ENCODE measurements at regions not wholly inside any gene's neighbourhood (a gene's known extent, or its start where the extent isn't known, plus 50 kb on each side); places are given as distances from the start of the nearest gene placed in this dataset.

GRCh38 chr16:73885319-73885718 is 411.3 kb upstream of the PSMD7 start:
- H3K9me3 ChIP-seq: no peaks in the 10 kb centered on the region
- H3K27me3 ChIP-seq: peaks cover 0 to 36% (median 1%) of the 10 kb centered on the region in 4 donors
- WGBS: 88% methylated on average over 4 of the region's 4 CpGs
- no peaks in the 10 kb centered on the region for H3K36me3 ChIP-seq
- no peaks in the 10 kb centered on the region for H3K4me1 ChIP-seq
- DNase-seq (ENCODE audit: extremely low spot score): no peak
- H3K27ac ChIP-seq (replicated peaks in 1 of 4): no peak overlapping the region
- H3K4me3 ChIP-seq: no peak overlapping the region
- intact Hi-C loops (cut with DNase I): no loop called here
- TF ChIP-seq POLR2A (IDR thresholded peaks at IDR 0.05; ENCODE audit: low read depth): no peak
- TF ChIP-seq POLR2AphosphoS5 (IDR thresholded peaks at IDR 0.05): no peak
- no peak for TF ChIP-seq EP300 (IDR thresholded peaks at IDR 0.05)
- TF ChIP-seq CTCF (IDR thresholded peaks at IDR 0.05): no peak

GRCh38 chr16:73883841-73884240 is 412.8 kb upstream of the PSMD7 start:
- WGBS: 92% methylated on average over 3 of the region's 3 CpGs

GRCh38 chr16:73883126-73883525 is 413.5 kb upstream of the PSMD7 start:
- WGBS: 85% methylated on average over 2 of the region's 2 CpGs
- peaks cover 0 to 18% (median 0%) of the 10 kb centered on the region in 4 donors for H3K27me3 ChIP-seq
- intact Hi-C loops (cut with DNase I): no loop called here
- H3K4me3 ChIP-seq: no peak overlapping the region
- H3K36me3 ChIP-seq: no peaks in the 10 kb centered on the region
- no peaks in the 10 kb centered on the region for H3K4me1 ChIP-seq
- no peak overlapping the region for H3K27ac ChIP-seq (replicated peaks in 1 of 4)
- TF ChIP-seq POLR2A (IDR thresholded peaks at IDR 0.05; ENCODE audit: low read depth): no peak
- no peak for TF ChIP-seq EP300 (IDR thresholded peaks at IDR 0.05)
- no peak for TF ChIP-seq CTCF (IDR thresholded peaks at IDR 0.05)
- no peak for TF ChIP-seq POLR2AphosphoS5 (IDR thresholded peaks at IDR 0.05)
- no peaks in the 10 kb centered on the region for H3K9me3 ChIP-seq
- DNase-seq (ENCODE audit: extremely low spot score): no peak

More at GRCh38 chr16:73883841-73884240, 412.8 kb upstream of the PSMD7 start:
- no peaks in the 10 kb centered on the region for H3K9me3 ChIP-seq
- no peak overlapping the region for H3K27ac ChIP-seq (replicated peaks in 1 of 4)
- no peak overlapping the region for H3K4me3 ChIP-seq
- no peaks in the 10 kb centered on the region for H3K36me3 ChIP-seq
- peaks cover 0 to 24% (median 0%) of the 10 kb centered on the region in 4 donors for H3K27me3 ChIP-seq
- H3K4me1 ChIP-seq: no peaks in the 10 kb centered on the region
- DNase-seq (ENCODE audit: extremely low spot score): no peak
- no peak for TF ChIP-seq POLR2A (IDR thresholded peaks at IDR 0.05; ENCODE audit: low read depth)
- no peak for TF ChIP-seq EP300 (IDR thresholded peaks at IDR 0.05)
- TF ChIP-seq POLR2AphosphoS5 (IDR thresholded peaks at IDR 0.05): no peak
- TF ChIP-seq CTCF (IDR thresholded peaks at IDR 0.05): no peak
- intact Hi-C loops (cut with DNase I): no loop called here

- TF ChIP-seq CTCF (IDR thresholded peaks at IDR 0.05) (no peak), POLR2A (IDR thresholded peaks at IDR 0.05; ENCODE audit: low read depth) (no peak), POLR2AphosphoS5 (IDR thresholded peaks at IDR 0.05) (no peak), EP300 (IDR thresholded peaks at IDR 0.05) (no peak)
- Histone ChIP-seq H3K27me3 (peaks cover 0 to 15% (median 0%) of the 10 kb centered on the region in 4 donors), H3K27ac (replicated peaks in 1 of 4) (no peak overlapping the region), H3K4me3 (no peak overlapping the region), H3K4me1 (no peaks in the 10 kb centered on the region), H3K36me3 (no peaks in the 10 kb centered on the region), H3K9me3 (no peaks in the 10 kb centered on the region)
- DNase-seq (ENCODE audit: extremely low spot score): no peak
- WGBS: 68% methylated on average over 2 of the region's 2 CpGs
- intact Hi-C loops (cut with DNase I): no loop called here
Observed at GRCh38 chr16:73882651-73883050, 414.0 kb upstream of the PSMD7 start.

- 67% methylated on average over 7 of the region's 7 CpGs for WGBS
Observed at GRCh38 chr16:73882033-73882432, 414.6 kb upstream of the PSMD7 start.

More at GRCh38 chr16:73882033-73882432, 414.6 kb upstream of the PSMD7 start:
- no peaks in the 10 kb centered on the region for H3K36me3 ChIP-seq
- no peak overlapping the region for H3K27ac ChIP-seq (replicated peaks in 1 of 4)
- no peaks in the 10 kb centered on the region for H3K4me1 ChIP-seq
- TF ChIP-seq CTCF (IDR thresholded peaks at IDR 0.05): no peak
- TF ChIP-seq EP300 (IDR thresholded peaks at IDR 0.05): no peak
- TF ChIP-seq POLR2A (IDR thresholded peaks at IDR 0.05; ENCODE audit: low read depth): no peak
- no peak for TF ChIP-seq POLR2AphosphoS5 (IDR thresholded peaks at IDR 0.05)
- no peak for DNase-seq (ENCODE audit: extremely low spot score)
- H3K4me3 ChIP-seq: no peak overlapping the region
- no peaks in the 10 kb centered on the region for H3K9me3 ChIP-seq
- H3K27me3 ChIP-seq: peaks cover 0 to 12% (median 0%) of the 10 kb centered on the region in 4 donors
- intact Hi-C loops (cut with DNase I): no loop called here
